ENCODE measurements at regions not wholly inside any gene's neighbourhood (a gene's known extent, or its start where the extent isn't known, plus 50 kb on each side); places are given as distances from the start of the nearest gene placed in this dataset.
"Not testable (repeated sequence)": the region's sequence is repeated elsewhere in the genome, so short reads cannot be mapped to it uniquely, and the experiment has no call there.

GRCh38 chr1:224032608-224033276, 81.2 kb upstream of the FBXO28 start:
- not testable (repeated sequence) for H4K20me1 ChIP-seq (ENCODE audit: control insufficient read depth, insufficient read depth, low read depth, low read length); H3K4me2 ChIP-seq (ENCODE audit: low read length); H3K27me3 ChIP-seq (ENCODE audit: control insufficient read depth, low read length); H3K9me3 ChIP-seq (ENCODE audit: control insufficient read depth, insufficient read depth, low read length); H3K79me2 ChIP-seq (ENCODE audit: control insufficient read depth, low read length); H3K36me3 ChIP-seq (ENCODE audit: control insufficient read depth, low read length); H3K4me3 ChIP-seq (ENCODE audit: low read length); H3K4me1 ChIP-seq (ENCODE audit: control insufficient read depth, low read length); H3F3A ChIP-seq (ENCODE audit: control insufficient read depth, insufficient read depth); H3K9me2 ChIP-seq (replicated peaks; ENCODE audit: control insufficient read depth, low read length); H3K27ac ChIP-seq (ENCODE audit: low read depth, low read length)

GRCh38 chr1:224031986-224032385, 81.9 kb upstream of the FBXO28 start:
- not testable (repeated sequence) for H3K4me2 ChIP-seq (ENCODE audit: low read length); H3K9me3 ChIP-seq (ENCODE audit: control insufficient read depth, insufficient read depth, low read length); H3F3A ChIP-seq (ENCODE audit: control insufficient read depth, insufficient read depth); H3K9me2 ChIP-seq (replicated peaks; ENCODE audit: control insufficient read depth, low read length); H3K27me3 ChIP-seq (ENCODE audit: control insufficient read depth, low read length); H4K20me1 ChIP-seq (ENCODE audit: control insufficient read depth, insufficient read depth, low read depth, low read length); H3K4me1 ChIP-seq (ENCODE audit: control insufficient read depth, low read length); H3K27ac ChIP-seq (ENCODE audit: low read depth, low read length); H3K36me3 ChIP-seq (ENCODE audit: control insufficient read depth, low read length); H3K4me3 ChIP-seq (ENCODE audit: low read length); H3K79me2 ChIP-seq (ENCODE audit: control insufficient read depth, low read length)

GRCh38 chr1:224030257-224030656, 83.7 kb upstream of the FBXO28 start:
- H4K20me1 ChIP-seq (ENCODE audit: control insufficient read depth, insufficient read depth, low read depth, low read length); H3K9me3 ChIP-seq (ENCODE audit: control insufficient read depth, insufficient read depth, low read length); H3F3A ChIP-seq (ENCODE audit: control insufficient read depth, insufficient read depth); H3K27ac ChIP-seq (ENCODE audit: low read depth, low read length); H3K79me2 ChIP-seq (ENCODE audit: control insufficient read depth, low read length); H3K4me1 ChIP-seq (ENCODE audit: control insufficient read depth, low read length); H3K4me2 ChIP-seq (ENCODE audit: low read length); H3K27me3 ChIP-seq (ENCODE audit: control insufficient read depth, low read length); H3K4me3 ChIP-seq (ENCODE audit: low read length); H3K9me2 ChIP-seq (replicated peaks; ENCODE audit: control insufficient read depth, low read length); H3K36me3 ChIP-seq (ENCODE audit: control insufficient read depth, low read length): not testable (repeated sequence)

- H3K79me2 ChIP-seq (ENCODE audit: control insufficient read depth, low read length); H4K20me1 ChIP-seq (ENCODE audit: control insufficient read depth, insufficient read depth, low read depth, low read length); H3F3A ChIP-seq (ENCODE audit: control insufficient read depth, insufficient read depth); H3K4me2 ChIP-seq (ENCODE audit: low read length); H3K27me3 ChIP-seq (ENCODE audit: control insufficient read depth, low read length); H3K27ac ChIP-seq (ENCODE audit: low read depth, low read length); H3K4me3 ChIP-seq (ENCODE audit: low read length); H3K9me3 ChIP-seq (ENCODE audit: control insufficient read depth, insufficient read depth, low read length); H3K9me2 ChIP-seq (replicated peaks; ENCODE audit: control insufficient read depth, low read length); H3K4me1 ChIP-seq (ENCODE audit: control insufficient read depth, low read length); H3K36me3 ChIP-seq (ENCODE audit: control insufficient read depth, low read length): not testable (repeated sequence)
Observed at GRCh38 chr1:224029286-224030025, 84.5 kb upstream of the FBXO28 start.

- not testable (repeated sequence) for H4K20me1 ChIP-seq (ENCODE audit: control insufficient read depth, insufficient read depth, low read depth, low read length); H3K4me2 ChIP-seq (ENCODE audit: low read length); H3K4me1 ChIP-seq (ENCODE audit: control insufficient read depth, low read length); H3K4me3 ChIP-seq (ENCODE audit: low read length); H3K9me3 ChIP-seq (ENCODE audit: control insufficient read depth, insufficient read depth, low read length); H3K9me2 ChIP-seq (replicated peaks; ENCODE audit: control insufficient read depth, low read length); H3K27ac ChIP-seq (ENCODE audit: low read depth, low read length); H3K79me2 ChIP-seq (ENCODE audit: control insufficient read depth, low read length); H3F3A ChIP-seq (ENCODE audit: control insufficient read depth, insufficient read depth); H3K36me3 ChIP-seq (ENCODE audit: control insufficient read depth, low read length); H3K27me3 ChIP-seq (ENCODE audit: control insufficient read depth, low read length)
Observed at GRCh38 chr1:224028802-224029201, 85.1 kb upstream of the FBXO28 start.

- H3K4me1 ChIP-seq (ENCODE audit: control insufficient read depth, low read length); H4K20me1 ChIP-seq (ENCODE audit: control insufficient read depth, insufficient read depth, low read depth, low read length): not testable (repeated sequence)
Observed at GRCh38 chr1:224023122-224023521, 90.8 kb upstream of the FBXO28 start.

GRCh38 chr1:224022249-224022970, 91.5 kb upstream of the FBXO28 start:
- not testable (repeated sequence) for H3K79me2 ChIP-seq (ENCODE audit: control insufficient read depth, low read length); H3K9me3 ChIP-seq (ENCODE audit: control insufficient read depth, insufficient read depth, low read length); H3K36me3 ChIP-seq (ENCODE audit: control insufficient read depth, low read length); H3K4me3 ChIP-seq (ENCODE audit: low read length); H3K4me2 ChIP-seq (ENCODE audit: low read length); H3K4me1 ChIP-seq (ENCODE audit: control insufficient read depth, low read length); H3K27ac ChIP-seq (ENCODE audit: low read depth, low read length); H3F3A ChIP-seq (ENCODE audit: control insufficient read depth, insufficient read depth); H3K27me3 ChIP-seq (ENCODE audit: control insufficient read depth, low read length); H3K9me2 ChIP-seq (replicated peaks; ENCODE audit: control insufficient read depth, low read length); H4K20me1 ChIP-seq (ENCODE audit: control insufficient read depth, insufficient read depth, low read depth, low read length)

More at GRCh38 chr1:224023122-224023521, 90.8 kb upstream of the FBXO28 start:
- H3K4me2 ChIP-seq (ENCODE audit: low read length); H3K9me3 ChIP-seq (ENCODE audit: control insufficient read depth, insufficient read depth, low read length); H3K79me2 ChIP-seq (ENCODE audit: control insufficient read depth, low read length); H3K27me3 ChIP-seq (ENCODE audit: control insufficient read depth, low read length); H3K36me3 ChIP-seq (ENCODE audit: control insufficient read depth, low read length); H3K4me3 ChIP-seq (ENCODE audit: low read length); H3F3A ChIP-seq (ENCODE audit: control insufficient read depth, insufficient read depth); H3K27ac ChIP-seq (ENCODE audit: low read depth, low read length); H3K9me2 ChIP-seq (replicated peaks; ENCODE audit: control insufficient read depth, low read length): not testable (repeated sequence)

- H3K4me2 ChIP-seq (ENCODE audit: low read length); H4K20me1 ChIP-seq (ENCODE audit: control insufficient read depth, insufficient read depth, low read depth, low read length); H3K27me3 ChIP-seq (ENCODE audit: control insufficient read depth, low read length); H3K9me2 ChIP-seq (replicated peaks; ENCODE audit: control insufficient read depth, low read length); H3K9me3 ChIP-seq (ENCODE audit: control insufficient read depth, insufficient read depth, low read length); H3K4me3 ChIP-seq (ENCODE audit: low read length); H3K4me1 ChIP-seq (ENCODE audit: control insufficient read depth, low read length); H3K79me2 ChIP-seq (ENCODE audit: control insufficient read depth, low read length); H3K36me3 ChIP-seq (ENCODE audit: control insufficient read depth, low read length); H3F3A ChIP-seq (ENCODE audit: control insufficient read depth, insufficient read depth); H3K27ac ChIP-seq (ENCODE audit: low read depth, low read length): not testable (repeated sequence)
Observed at GRCh38 chr1:224019866-224020265, 94.0 kb upstream of the FBXO28 start.
